CD14-positive monocyte (primary cell): ENCODE measurements at regions not wholly inside any gene's neighbourhood (a gene's known extent, or its start where the extent isn't known, plus 50 kb on each side); places are given as distances from the start of the nearest gene placed in this dataset.

Source experiments
- DNase-seq, 3 donors: peaks; one replicate each; pipeline ENCODE4 v3.0.0-alpha.2; 2011 to 2022
- H2AFZ ChIP-seq: 2 replicates; pipeline ENCODE4 v1.6.0; 2012; ENCODE audit warnings: mild to moderate bottlenecking, low read depth, low read length, inconsistent platforms; ENCODE audit not compliant: insufficient read depth, poor library complexity, severe bottlenecking
- H3K27ac ChIP-seq, 2 donors: 1 replicate in 1 of 2; 2 replicates in 1 of 2; pipeline ENCODE4 v1.5.1; 2012 to 2013; ENCODE audit warnings: low read length in 2 of 2, control low read depth in 1 of 2, inconsistent platforms in 1 of 2, low read depth in 1 of 2, mild to moderate bottlenecking in 1 of 2
- H3K27me3 ChIP-seq, 2 donors: one replicate each; pipeline versions ENCODE4 v1.6.0 to v1.6.1; 2011 to 2013; ENCODE audit warnings: low read length in 2 of 2; ENCODE audit not compliant: control insufficient read depth in 2 of 2, insufficient read depth in 2 of 2
- H3K36me3 ChIP-seq, 2 donors: replicated peaks in 1 of 2; 1 replicate in 1 of 2; 2 replicates in 1 of 2; pipeline versions ENCODE4 v1.5.1 to v1.6.1; 2012 to 2013; ENCODE audit warnings: low read length in 2 of 2, control low read depth in 1 of 2, inconsistent platforms in 1 of 2, mild to moderate bottlenecking in 1 of 2; ENCODE audit not compliant: insufficient read depth in 2 of 2, control insufficient read depth in 1 of 2
- H3K4me1 ChIP-seq, 2 donors: 1 replicate in 1 of 2; 2 replicates in 1 of 2; pipeline versions ENCODE4 v1.5.1 to v1.6.1; 2012 to 2013; ENCODE audit warnings: low read length in 2 of 2, control low read depth in 1 of 2, inconsistent platforms in 1 of 2, mild to moderate bottlenecking in 1 of 2, moderate library complexity in 1 of 2; ENCODE audit not compliant: insufficient read depth in 2 of 2, control insufficient read depth in 1 of 2
- H3K4me2 ChIP-seq: replicated peaks from 2 replicates; pipeline ENCODE3; 2012; ENCODE audit warnings: low read length, moderate library complexity, mild to moderate bottlenecking; ENCODE audit not compliant: poor library complexity, severe bottlenecking; ENCODE audit errors: extremely low read depth
- H3K4me3 ChIP-seq, 3 experiments: fragments of 200-600 bp in 1 of 3; sonication (generic) in 1 of 3; replicated peaks in 1 of 3; 1 replicate in 2 of 3; 2 replicates in 1 of 3; pipeline ENCODE4 v1.5.1; 2011 to 2013; ENCODE audit warnings: low read length in 3 of 3, mild to moderate bottlenecking in 3 of 3, control low read depth in 2 of 3, low read depth in 2 of 3, inconsistent platforms in 1 of 3, moderate library complexity in 1 of 3
- H3K79me2 ChIP-seq: 2 replicates; pipeline ENCODE4 v1.6.0; 2012; ENCODE audit warnings: mild to moderate bottlenecking, control low read depth, inconsistent platforms, low read length, moderate library complexity; ENCODE audit not compliant: insufficient read depth
- H3K9ac ChIP-seq: 2 replicates; pipeline ENCODE4 v1.6.0; 2017; ENCODE audit warnings: low read length, mild to moderate bottlenecking; ENCODE audit not compliant: insufficient read depth, poor library complexity, severe bottlenecking
- H3K9me3 ChIP-seq, 2 donors: replicated peaks in 1 of 2; 1 replicate in 1 of 2; 2 replicates in 1 of 2; pipeline versions ENCODE4 v1.5.1 to v1.6.1; 2012 to 2013; ENCODE audit warnings: low read length in 2 of 2, control low read depth in 1 of 2; ENCODE audit not compliant: control insufficient read depth in 1 of 2, insufficient read depth in 1 of 2
- H4K20me1 ChIP-seq: 2 replicates; pipeline ENCODE4 v1.6.0; 2012; ENCODE audit warnings: mild to moderate bottlenecking, low read length, control low read depth, moderate library complexity; ENCODE audit not compliant: insufficient read depth
- H3K27ac Mint-ChIP-seq, 7 donors: one replicate each; pipeline ENCODE4 v1.8.0; 2020; ENCODE audit warnings: mild to moderate bottlenecking in 7 of 7, mixed read lengths in 7 of 7, moderate library complexity in 6 of 7, inconsistent platforms in 2 of 7
- H3K27me3 Mint-ChIP-seq, 3 donors: one replicate each; pipeline ENCODE4 v1.8.0; 2021 to 2022; ENCODE audit warnings: low read depth in 3 of 3, mild to moderate bottlenecking in 3 of 3, mixed read lengths in 3 of 3, moderate library complexity in 3 of 3, inconsistent platforms in 1 of 3
- H3K36me3 Mint-ChIP-seq, 2 donors: one replicate each; pipeline ENCODE4 v1.8.0; 2020; ENCODE audit warnings: mixed read lengths in 2 of 2, inconsistent platforms in 1 of 2, mild to moderate bottlenecking in 1 of 2
- H3K4me1 Mint-ChIP-seq: one replicate; pipeline ENCODE4 v1.8.0; 2020; ENCODE audit warnings: mild to moderate bottlenecking, mixed read lengths
- H3K4me3 Mint-ChIP-seq, 2 donors: one replicate each; pipeline ENCODE4 v1.8.0; 2020; ENCODE audit warnings: mild to moderate bottlenecking in 2 of 2, mixed read lengths in 2 of 2, moderate library complexity in 1 of 2
- H3K9me3 Mint-ChIP-seq, 7 donors: one replicate each; pipeline ENCODE4 v1.8.0; 2020 to 2022; ENCODE audit warnings: mixed read lengths in 7 of 7, mild to moderate bottlenecking in 6 of 7, moderate library complexity in 6 of 7, inconsistent platforms in 2 of 7
- WGBS: methylation state at CpG from one replicate; pipeline ENCODE4 v1.1.5; 2013; ENCODE audit warnings: missing lambda C conversion rate; ENCODE audit not compliant: insufficient coverage; 5-methylcytosine and 5-hydroxymethylcytosine counted together
- intact Hi-C, 2 donors: fragments of 100-400 bp; cut with micrococcal nuclease; formaldehyde crosslinking; loops; one replicate each; pipeline versions ENCODE4 v1.15.0 to v1.15.1; 2023
- TF ChIP-seq, protein P1 (sequence below): fragments of 200-600 bp; IDR thresholded peaks from one replicate; pipeline ENCODE4 v1.8.0; 2022; ENCODE audit warnings: antibody characterized with exemption, mild to moderate bottlenecking

DNA sequence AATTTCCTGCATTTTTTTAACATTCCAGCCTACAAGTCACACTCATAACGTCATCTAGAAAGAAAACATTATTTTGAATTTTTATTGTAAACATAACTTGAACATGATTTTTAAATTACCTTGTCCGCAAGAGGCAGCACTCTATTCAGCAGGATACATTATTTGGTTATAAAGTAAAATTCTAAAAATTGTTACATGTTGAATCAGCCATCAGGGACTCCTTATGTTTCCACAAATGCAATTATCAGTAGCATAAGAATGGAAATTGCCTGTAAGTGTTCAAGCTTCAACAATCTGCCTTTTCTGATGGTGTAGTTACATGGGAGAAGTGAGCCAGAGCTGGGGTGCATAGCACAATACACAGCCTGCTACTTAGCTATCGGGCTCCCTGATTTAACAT is 97.5 kb downstream of the ZNF365 start:
- Mint-ChIP-seq H3K4me1 (peaks cover 15% of the 10 kb centered on the region), H3K36me3 (no peaks in the 10 kb centered on the region), H3K4me3 (no peak overlapping the region), H3K27me3 (peaks cover 0 to 4% (median 0%) of the 10 kb centered on the region in 3 donors), H3K27ac (no peak overlapping the region), H3K9me3 (peaks cover 0 to 4% (median 0%) of the 10 kb centered on the region in 7 donors)
- H3K36me3 ChIP-seq = no peaks in the 10 kb centered on the region
- peaks cover 0 to 2% of the 10 kb centered on the region in 2 donors for H3K27me3 ChIP-seq
- no peaks in the 10 kb centered on the region for H3K9me3 ChIP-seq
- no peaks in the 10 kb centered on the region for H3K79me2 ChIP-seq
- DNase-seq = no peak
- H3K4me1 ChIP-seq = peaks cover 11 to 12% of the 10 kb centered on the region in 2 donors
- no peak overlapping the region for H3K4me2 ChIP-seq
- H2AFZ ChIP-seq = no peak overlapping the region
- H4K20me1 ChIP-seq = no peaks in the 10 kb centered on the region
- TF ChIP-seq, protein P1, sequence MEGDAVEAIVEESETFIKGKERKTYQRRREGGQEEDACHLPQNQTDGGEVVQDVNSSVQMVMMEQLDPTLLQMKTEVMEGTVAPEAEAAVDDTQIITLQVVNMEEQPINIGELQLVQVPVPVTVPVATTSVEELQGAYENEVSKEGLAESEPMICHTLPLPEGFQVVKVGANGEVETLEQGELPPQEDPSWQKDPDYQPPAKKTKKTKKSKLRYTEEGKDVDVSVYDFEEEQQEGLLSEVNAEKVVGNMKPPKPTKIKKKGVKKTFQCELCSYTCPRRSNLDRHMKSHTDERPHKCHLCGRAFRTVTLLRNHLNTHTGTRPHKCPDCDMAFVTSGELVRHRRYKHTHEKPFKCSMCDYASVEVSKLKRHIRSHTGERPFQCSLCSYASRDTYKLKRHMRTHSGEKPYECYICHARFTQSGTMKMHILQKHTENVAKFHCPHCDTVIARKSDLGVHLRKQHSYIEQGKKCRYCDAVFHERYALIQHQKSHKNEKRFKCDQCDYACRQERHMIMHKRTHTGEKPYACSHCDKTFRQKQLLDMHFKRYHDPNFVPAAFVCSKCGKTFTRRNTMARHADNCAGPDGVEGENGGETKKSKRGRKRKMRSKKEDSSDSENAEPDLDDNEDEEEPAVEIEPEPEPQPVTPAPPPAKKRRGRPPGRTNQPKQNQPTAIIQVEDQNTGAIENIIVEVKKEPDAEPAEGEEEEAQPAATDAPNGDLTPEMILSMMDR = no peak
- H3K9ac ChIP-seq = no peak overlapping the region
- intact Hi-C loops = loop anchor here in 1 of 2 donors (5.0 kb wide), 1 partner anchor 34 kb away; no protein-coding TSS in a partner anchor
- WGBS = no CpG with 5 or more reads among the region's 3 CpGs
- no peak overlapping the region for H3K4me3 ChIP-seq
- H3K27ac ChIP-seq = no peak overlapping the region

DNA sequence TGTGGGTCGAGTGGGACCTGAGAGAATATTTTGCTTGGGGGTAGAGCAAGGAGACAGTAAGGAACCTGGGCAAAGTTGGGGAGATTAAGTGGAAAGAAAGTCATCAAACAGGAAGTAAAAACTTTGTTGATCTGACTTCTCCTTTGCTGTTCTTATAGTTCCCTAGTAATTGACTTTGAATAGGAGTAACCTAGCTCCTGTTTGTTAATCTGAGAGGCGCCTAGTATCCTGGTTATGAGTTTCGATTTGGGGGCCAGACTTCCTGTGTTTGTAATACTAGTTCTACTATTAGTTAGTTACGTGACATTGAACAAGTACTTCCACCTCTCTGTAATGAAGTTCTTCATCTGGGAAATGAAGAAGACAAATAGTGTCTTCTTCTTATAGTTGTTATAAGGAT is 99.1 kb downstream of the ZNF365 start:
- peaks cover 1 to 2% (median 2%) of the 10 kb centered on the region in 3 donors for H3K27me3 Mint-ChIP-seq
- H3K4me3 Mint-ChIP-seq = no peak overlapping the region
- TF ChIP-seq, protein P1 = no peak
- Histone ChIP-seq H3K4me3 (no peak overlapping the region), H3K27me3 (no peaks in the 10 kb centered on the region), H4K20me1 (no peaks in the 10 kb centered on the region), H3K27ac (no peak overlapping the region), H3K36me3 (no peaks in the 10 kb centered on the region), H3K4me2 (no peak overlapping the region), H3K9me3 (peaks cover 0 to 2% of the 10 kb centered on the region in 2 donors), H2AFZ (peak overlapping the region; percentile 18), H3K4me1 (peaks cover 11 to 12% of the 10 kb centered on the region in 2 donors), H3K79me2 (no peaks in the 10 kb centered on the region), H3K9ac (no peak overlapping the region)
- peak in 2 of 3 donors; percentile 23 to 52 for DNase-seq
- 100% methylated on average over 1 of the region's 4 CpGs for WGBS
- no peaks in the 10 kb centered on the region for H3K36me3 Mint-ChIP-seq
- H3K4me1 Mint-ChIP-seq = peaks cover 15% of the 10 kb centered on the region
- H3K9me3 Mint-ChIP-seq = peaks cover 0 to 8% (median 2%) of the 10 kb centered on the region in 7 donors
- intact Hi-C loops = loop anchor here in 1 of 2 donors (5.0 kb wide), 1 partner anchor 36 kb away; no protein-coding TSS in a partner anchor
- peak overlapping the region in 6 of 7 donors; percentile 30 to 68 (median 48) for H3K27ac Mint-ChIP-seq
